Fibroblast of the aortic adventitia (primary cell): ENCODE measurements at regions not wholly inside any gene's neighbourhood (a gene's known extent, or its start where the extent isn't known, plus 50 kb on each side); places are given as distances from the start of the nearest gene placed in this dataset.

ENCODE experiments used
- DNase-seq: peaks from one replicate; pipeline ENCODE4 v3.0.0-alpha.2; 2010; ENCODE audit warnings: low read depth
- H3K4me3 ChIP-seq: 2 replicates; pipeline ENCODE4 v1.5.1; 2011; ENCODE audit warnings: low read depth, mild to moderate bottlenecking, control low read depth, low read length, moderate library complexity
- CTCF ChIP-seq: IDR thresholded peaks from 2 replicates; pipeline ENCODE4 v1.5.1; 2011; ENCODE audit warnings: mild to moderate bottlenecking, low read length, control low read depth, inconsistent platforms; ENCODE audit not compliant: insufficient read depth

- TF ChIP-seq CTCF: no peak
- DNase-seq: no peak
- H3K4me3 ChIP-seq: no peak overlapping the region
Observed at GRCh38 chr13:72023895-72024294, 156.9 kb upstream of the DACH1 start.

GRCh38 chr13:72005455-72005854, 138.5 kb upstream of the DACH1 start:
- no peak for TF ChIP-seq CTCF
- DNase-seq: no peak
- no peak overlapping the region for H3K4me3 ChIP-seq

- no peak for DNase-seq
- TF ChIP-seq CTCF: no peak
- H3K4me3 ChIP-seq: no peak overlapping the region
Observed at GRCh38 chr13:72004784-72005374, 137.9 kb upstream of the DACH1 start.

GRCh38 chr13:72004246-72004645, 137.2 kb upstream of the DACH1 start:
- no peak for TF ChIP-seq CTCF
- H3K4me3 ChIP-seq: no peak overlapping the region
- DNase-seq: no peak

GRCh38 chr13:71998223-71998622, 131.2 kb upstream of the DACH1 start:
- TF ChIP-seq CTCF: no peak
- H3K4me3 ChIP-seq: no peak overlapping the region
- no peak for DNase-seq

GRCh38 chr13:71979616-71980015, 112.6 kb upstream of the DACH1 start:
- no peak for TF ChIP-seq CTCF
- no peak overlapping the region for H3K4me3 ChIP-seq
- no peak for DNase-seq

- no peak for TF ChIP-seq CTCF
- no peak overlapping the region for H3K4me3 ChIP-seq
- DNase-seq: no peak
Observed at GRCh38 chr13:71977028-71977427, 110.0 kb upstream of the DACH1 start.
